ENCODE measurements at regions not wholly inside any gene's neighbourhood (a gene's known extent, or its start where the extent isn't known, plus 50 kb on each side); places are given as distances from the start of the nearest gene placed in this dataset.
"Not testable (repeated sequence)": the region's sequence is repeated elsewhere in the genome, so short reads cannot be mapped to it uniquely, and the experiment has no call there.

DNA sequence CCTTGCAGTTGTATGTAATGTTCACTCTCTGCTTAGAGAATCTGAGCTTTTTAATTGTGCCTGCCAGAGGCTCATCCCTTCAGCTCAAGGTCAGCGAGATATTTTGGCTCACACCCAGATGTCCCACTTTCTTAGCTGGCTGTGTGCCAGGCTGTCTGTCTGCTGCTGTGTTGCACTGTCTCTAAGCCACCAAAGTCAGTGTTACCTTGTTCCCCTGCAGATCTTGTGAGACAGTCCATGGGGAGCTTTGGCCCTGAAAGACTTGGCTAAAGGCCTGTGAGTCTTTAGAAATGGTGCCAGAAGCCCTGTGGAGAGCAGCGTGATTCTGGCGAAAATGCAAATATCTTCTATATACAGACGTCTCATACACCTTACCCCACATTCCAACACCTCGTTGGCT is 293.7 kb downstream of the TTC6 start:
- 97% methylated on average over 4 of the region's 5 CpGs for WGBS (ENCODE audit: insufficient coverage)
- no peak for DNase-seq

DNA sequence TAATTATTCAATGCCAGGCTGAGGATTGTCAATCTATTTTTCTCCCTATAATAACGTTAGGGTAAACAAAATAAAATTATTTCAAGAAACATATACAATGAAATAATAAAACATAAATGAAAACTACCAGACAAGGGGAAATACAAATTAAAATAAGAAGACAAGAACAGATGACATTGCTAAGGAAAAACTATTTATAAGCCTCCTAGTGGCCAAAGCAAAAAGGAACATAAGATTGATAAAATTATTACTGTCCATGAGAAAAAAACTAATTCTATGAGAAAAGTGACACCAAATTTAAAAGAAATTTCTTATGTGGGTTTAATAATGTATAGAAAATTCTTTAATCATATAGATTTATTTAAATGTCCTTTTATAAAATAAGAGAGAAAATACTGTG is 294.7 kb downstream of the TTC6 start:
- Histone ChIP-seq H3K27me3 (ENCODE audit: control insufficient read depth in 2 of 2, insufficient read depth in 2 of 2, low read length in 2 of 2) (no peaks in the 10 kb centered on the region), H2AFZ (ENCODE audit: insufficient read depth, low read depth, low read length, poor library complexity, severe bottlenecking) (no peak overlapping the region), H3K27ac (ENCODE audit: low read depth in 1 of 2, low read length in 2 of 2) (no peak overlapping the region), H3K9me3 (replicated peaks in 1 of 2; ENCODE audit: control insufficient read depth in 1 of 2, insufficient read depth in 1 of 2, low read length in 2 of 2) (no peaks in the 10 kb centered on the region), H3K4me3 (replicated peaks in 1 of 3; ENCODE audit: low read depth in 2 of 3, low read length in 3 of 3) (no peak overlapping the region), H3K36me3 (replicated peaks in 1 of 2; ENCODE audit: control insufficient read depth in 1 of 2, insufficient read depth in 2 of 2, low read length in 2 of 2) (no peaks in the 10 kb centered on the region), H3K4me1 (ENCODE audit: control insufficient read depth in 1 of 2, insufficient read depth in 2 of 2, low read length in 2 of 2) (no peaks in the 10 kb centered on the region), H3K79me2 (ENCODE audit: insufficient read depth, low read length) (no peaks in the 10 kb centered on the region), H4K20me1 (ENCODE audit: insufficient read depth, low read length) (no peaks in the 10 kb centered on the region), H3K4me2 (replicated peaks; ENCODE audit: extremely low read depth, low read length, poor library complexity, severe bottlenecking) (no peak overlapping the region), H3K9ac (ENCODE audit: insufficient read depth, low read length, poor library complexity, severe bottlenecking) (no peak overlapping the region)
- no peak overlapping the region for H3K27ac Mint-ChIP-seq
- no peak for DNase-seq
- no peaks in the 10 kb centered on the region for H3K4me1 Mint-ChIP-seq
- intact Hi-C loops (cut with micrococcal nuclease), result no loop called here
- H3K36me3 Mint-ChIP-seq, result no peaks in the 10 kb centered on the region
- H3K9me3 Mint-ChIP-seq, result peaks cover 0 to 5% (median 0%) of the 10 kb centered on the region in 7 donors
- WGBS (ENCODE audit: insufficient coverage), result no CpG with 5 or more reads among the region's 1 CpG
- H3K4me3 Mint-ChIP-seq, result no peak overlapping the region
- TF ChIP-seq, protein P1, sequence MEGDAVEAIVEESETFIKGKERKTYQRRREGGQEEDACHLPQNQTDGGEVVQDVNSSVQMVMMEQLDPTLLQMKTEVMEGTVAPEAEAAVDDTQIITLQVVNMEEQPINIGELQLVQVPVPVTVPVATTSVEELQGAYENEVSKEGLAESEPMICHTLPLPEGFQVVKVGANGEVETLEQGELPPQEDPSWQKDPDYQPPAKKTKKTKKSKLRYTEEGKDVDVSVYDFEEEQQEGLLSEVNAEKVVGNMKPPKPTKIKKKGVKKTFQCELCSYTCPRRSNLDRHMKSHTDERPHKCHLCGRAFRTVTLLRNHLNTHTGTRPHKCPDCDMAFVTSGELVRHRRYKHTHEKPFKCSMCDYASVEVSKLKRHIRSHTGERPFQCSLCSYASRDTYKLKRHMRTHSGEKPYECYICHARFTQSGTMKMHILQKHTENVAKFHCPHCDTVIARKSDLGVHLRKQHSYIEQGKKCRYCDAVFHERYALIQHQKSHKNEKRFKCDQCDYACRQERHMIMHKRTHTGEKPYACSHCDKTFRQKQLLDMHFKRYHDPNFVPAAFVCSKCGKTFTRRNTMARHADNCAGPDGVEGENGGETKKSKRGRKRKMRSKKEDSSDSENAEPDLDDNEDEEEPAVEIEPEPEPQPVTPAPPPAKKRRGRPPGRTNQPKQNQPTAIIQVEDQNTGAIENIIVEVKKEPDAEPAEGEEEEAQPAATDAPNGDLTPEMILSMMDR (IDR thresholded peaks at IDR 0.05), result no peak
- peaks cover 1 to 2% (median 2%) of the 10 kb centered on the region in 3 donors for H3K27me3 Mint-ChIP-seq (ENCODE audit: low read depth in 3 of 3)

More for the DNA sequence above, 293.7 kb downstream of the TTC6 start:
- H3K27ac Mint-ChIP-seq, result no peak overlapping the region
- TF ChIP-seq, protein P1 (IDR thresholded peaks at IDR 0.05), result no peak
- Histone ChIP-seq H3K4me3 (replicated peaks in 1 of 3; ENCODE audit: low read depth in 2 of 3, low read length in 3 of 3) (no peak overlapping the region), H3K36me3 (replicated peaks in 1 of 2; ENCODE audit: control insufficient read depth in 1 of 2, insufficient read depth in 2 of 2, low read length in 2 of 2) (no peaks in the 10 kb centered on the region), H3K79me2 (ENCODE audit: insufficient read depth, low read length) (no peaks in the 10 kb centered on the region), H3K9me3 (replicated peaks in 1 of 2; ENCODE audit: control insufficient read depth in 1 of 2, insufficient read depth in 1 of 2, low read length in 2 of 2) (no peaks in the 10 kb centered on the region), H3K27ac (ENCODE audit: low read depth in 1 of 2, low read length in 2 of 2) (no peak overlapping the region), H3K9ac (ENCODE audit: insufficient read depth, low read length, poor library complexity, severe bottlenecking) (no peak overlapping the region), H3K27me3 (ENCODE audit: control insufficient read depth in 2 of 2, insufficient read depth in 2 of 2, low read length in 2 of 2) (no peaks in the 10 kb centered on the region), H4K20me1 (ENCODE audit: insufficient read depth, low read length) (no peaks in the 10 kb centered on the region), H3K4me2 (replicated peaks; ENCODE audit: extremely low read depth, low read length, poor library complexity, severe bottlenecking) (no peak overlapping the region), H3K4me1 (ENCODE audit: control insufficient read depth in 1 of 2, insufficient read depth in 2 of 2, low read length in 2 of 2) (no peaks in the 10 kb centered on the region), H2AFZ (ENCODE audit: insufficient read depth, low read depth, low read length, poor library complexity, severe bottlenecking) (no peak overlapping the region)
- no peaks in the 10 kb centered on the region for H3K4me1 Mint-ChIP-seq
- intact Hi-C loops (cut with micrococcal nuclease), result no loop called here
- no peak overlapping the region for H3K4me3 Mint-ChIP-seq
- no peaks in the 10 kb centered on the region for H3K36me3 Mint-ChIP-seq
- H3K27me3 Mint-ChIP-seq (ENCODE audit: low read depth in 3 of 3), result peaks cover 1 to 2% (median 2%) of the 10 kb centered on the region in 3 donors
- H3K9me3 Mint-ChIP-seq, result peaks cover 0 to 5% (median 0%) of the 10 kb centered on the region in 7 donors

- H3K27ac Mint-ChIP-seq; H3K4me1 Mint-ChIP-seq; H3K9me3 Mint-ChIP-seq; H3K4me3 ChIP-seq (replicated peaks in 1 of 3; ENCODE audit: low read depth in 2 of 3, low read length in 3 of 3); H3K4me2 ChIP-seq (replicated peaks; ENCODE audit: extremely low read depth, low read length, poor library complexity, severe bottlenecking); H3K79me2 ChIP-seq (ENCODE audit: insufficient read depth, low read length); H3K27ac ChIP-seq (ENCODE audit: low read depth in 1 of 2, low read length in 2 of 2); H3K9me3 ChIP-seq (replicated peaks in 1 of 2; ENCODE audit: control insufficient read depth in 1 of 2, insufficient read depth in 1 of 2, low read length in 2 of 2); H3K4me1 ChIP-seq (ENCODE audit: control insufficient read depth in 1 of 2, insufficient read depth in 2 of 2, low read length in 2 of 2); H3K27me3 ChIP-seq (ENCODE audit: control insufficient read depth in 2 of 2, insufficient read depth in 2 of 2, low read length in 2 of 2); H2AFZ ChIP-seq (ENCODE audit: insufficient read depth, low read depth, low read length, poor library complexity, severe bottlenecking); DNase-seq; H3K9ac ChIP-seq (ENCODE audit: insufficient read depth, low read length, poor library complexity, severe bottlenecking); H3K36me3 ChIP-seq (replicated peaks in 1 of 2; ENCODE audit: control insufficient read depth in 1 of 2, insufficient read depth in 2 of 2, low read length in 2 of 2); H4K20me1 ChIP-seq (ENCODE audit: insufficient read depth, low read length); H3K36me3 Mint-ChIP-seq; H3K27me3 Mint-ChIP-seq (ENCODE audit: low read depth in 3 of 3); H3K4me3 Mint-ChIP-seq; intact Hi-C loops (cut with micrococcal nuclease): not testable (repeated sequence)
- WGBS (ENCODE audit: insufficient coverage), result 73% methylated on average over 1 of the region's 1 CpG
These were observed 296.1 kb downstream of the TTC6 start for GRCh38 chr14:37891500-37891899.

Data from CD14-positive monocyte (primary cell).